Transverse colon (tissue), 4 donors: ENCODE measurements at regions not wholly inside any gene's neighbourhood (a gene's known extent, or its start where the extent isn't known, plus 50 kb on each side); places are given as distances from the start of the nearest gene placed in this dataset.

Experiments
- DNase-seq: peaks from one replicate; pipeline ENCODE4 v3.0.0-alpha.2; 2019
- H3K27ac ChIP-seq, 4 donors: fragments of 200-600 bp; sonication (generic); 2 replicates each; pipeline ENCODE4 v1.5.1; 2016 to 2018; ENCODE audit warnings: inconsistent platforms in 4 of 4
- H3K27me3 ChIP-seq: fragments of 200-600 bp; sonication (generic); 2 replicates; pipeline ENCODE4 v1.5.1; 2017; ENCODE audit warnings: inconsistent platforms
- H3K36me3 ChIP-seq, 4 donors: fragments of 200-600 bp; sonication (generic); 2 replicates each; pipeline ENCODE4 v1.5.1; 2017 to 2019; ENCODE audit warnings: inconsistent platforms in 4 of 4
- H3K4me1 ChIP-seq, 4 donors: fragments of 200-600 bp; sonication (generic); 2 replicates each; pipeline ENCODE4 v1.5.1; 2017 to 2020; ENCODE audit warnings: inconsistent platforms in 4 of 4
- H3K4me3 ChIP-seq, 4 donors: fragments of 200-600 bp; sonication (generic); 1 replicate in 1 of 4; 2 replicates in 3 of 4; pipeline versions ENCODE4 v1.5.1 to v1.6.1; 2017 to 2019; ENCODE audit warnings: inconsistent platforms in 4 of 4
- H3K9me3 ChIP-seq, 2 donors: fragments of 200-600 bp; sonication (generic); 2 replicates each; pipeline ENCODE4 v1.5.1; 2017 to 2019; ENCODE audit warnings: inconsistent platforms in 2 of 2
- CTCF ChIP-seq, 5 experiments: fragments of 200-600 bp in 3 of 5; fragments of 450-650 bp in 2 of 5; sonication (generic) in 3 of 5; IDR thresholded peaks; 1 replicate in 2 of 5; 2 replicates in 3 of 5; pipeline ENCODE4 v1.5.1; 2016 to 2017; ENCODE audit warnings: antibody characterized with exemption in 5 of 5, inconsistent platforms in 3 of 5, mild to moderate bottlenecking in 2 of 5, moderate library complexity in 1 of 5
- EP300 ChIP-seq: sonication (generic); formaldehyde crosslinking; IDR thresholded peaks from one replicate; pipeline ENCODE4 v1.6.1; 2017; ENCODE audit warnings: antibody characterized with exemption, low read depth
- POLR2A ChIP-seq: fragments of 450-650 bp; IDR thresholded peaks from one replicate; pipeline ENCODE4 v1.6.1; 2016; ENCODE audit warnings: antibody characterized with exemption, mild to moderate bottlenecking, moderate library complexity
- POLR2AphosphoS5 ChIP-seq, 3 donors: sonication (generic); formaldehyde crosslinking; IDR thresholded peaks; one replicate each; pipeline ENCODE4 v1.6.1; 2016; ENCODE audit warnings: antibody characterized with exemption in 3 of 3
- WGBS, 2 donors: methylation state at CpG; one replicate each; pipeline ENCODE4 v1.1.5; 2018; ENCODE audit warnings: low coverage in 1 of 2; 5-methylcytosine and 5-hydroxymethylcytosine counted together
- in situ Hi-C, 4 donors: fragments of 200-750 bp; cut with MboI; loops; one replicate each; pipeline versions ENCODE4 v1.15.0 to v1.15.1; 2017; ENCODE audit warnings: low sequenced_read_pairs in 3 of 4, low pct_ligation_motif_present in 1 of 4, low pct_unique_long_range_greater_than_20kb in 1 of 4
- intact Hi-C: fragments of 100-400 bp; cut with DNase I; formaldehyde crosslinking; loops from one replicate; pipeline ENCODE4 v1.15.1; 2023; ENCODE audit warnings: low total_unique reads

GRCh38 chr2:182646763-182647498 is 69.1 kb upstream of the DNAJC10 start:
- intact Hi-C loops (no loop called here), in situ Hi-C loops (no loop called here)
- Histone ChIP-seq H3K9me3 (no peaks in the 10 kb centered on the region), H3K4me1 (no peaks in the 10 kb centered on the region), H3K36me3 (no peaks in the 10 kb centered on the region), H3K4me3 (no peak overlapping the region), H3K27ac (no peak overlapping the region), H3K27me3 (no peaks in the 10 kb centered on the region)
- 80 to 86% methylated on average over 4 to 5 of the region's 5 CpGs for WGBS, 2 donors
- no peak for DNase-seq
- TF ChIP-seq CTCF (IDR thresholded peaks at IDR 0.05) (no peak), POLR2A (no peak), EP300 (no peak), POLR2AphosphoS5 (IDR thresholded peaks at IDR 0.05) (no peak)

GRCh38 chr2:182647499-182647787 is 68.6 kb upstream of the DNAJC10 start:
- in situ Hi-C loops, result no loop called here
- no peak for DNase-seq
- 86 to 100% methylated on average over 1 to 2 of the region's 2 CpGs for WGBS, 2 donors

GRCh38 chr2:182649316-182649715 is 66.7 kb upstream of the DNAJC10 start:
- WGBS, 2 donors, result 15 to 55% methylated on average over 2 to 6 of the region's 6 CpGs
- intact Hi-C loops (no loop called here), in situ Hi-C loops (no loop called here)
- H3K27me3 ChIP-seq, result no peaks in the 10 kb centered on the region
- no peaks in the 10 kb centered on the region for H3K9me3 ChIP-seq
- H3K27ac ChIP-seq, result no peak overlapping the region
- no peaks in the 10 kb centered on the region for H3K4me1 ChIP-seq
- DNase-seq, result peak; percentile 9
- no peaks in the 10 kb centered on the region for H3K36me3 ChIP-seq
- H3K4me3 ChIP-seq, result no peak overlapping the region
- peak in 4 of 5 experiments; percentile 15 to 27 (median 21) for TF ChIP-seq CTCF (IDR thresholded peaks at IDR 0.05)
- TF ChIP-seq POLR2AphosphoS5 (IDR thresholded peaks at IDR 0.05), result no peak

More at GRCh38 chr2:182647499-182647787, 68.6 kb upstream of the DNAJC10 start:
- no peak overlapping the region for H3K4me3 ChIP-seq
- H3K4me1 ChIP-seq, result no peaks in the 10 kb centered on the region
- H3K27me3 ChIP-seq, result no peaks in the 10 kb centered on the region
- H3K27ac ChIP-seq, result no peak overlapping the region
- no peaks in the 10 kb centered on the region for H3K9me3 ChIP-seq
- TF ChIP-seq POLR2AphosphoS5 (IDR thresholded peaks at IDR 0.05) (no peak), POLR2A (no peak), EP300 (no peak), CTCF (IDR thresholded peaks at IDR 0.05) (no peak)
- intact Hi-C loops, result no loop called here
- no peaks in the 10 kb centered on the region for H3K36me3 ChIP-seq

- WGBS, 2 donors, result 46 to 63% methylated on average over 4 of the region's 4 CpGs
- intact Hi-C loops, result loop anchor here (5.0 kb wide), 1 partner anchor 463 kb away; no protein-coding TSS in a partner anchor
- H3K36me3 ChIP-seq, result no peaks in the 10 kb centered on the region
- no peak overlapping the region for H3K27ac ChIP-seq
- H3K9me3 ChIP-seq, result no peaks in the 10 kb centered on the region
- no peak for TF ChIP-seq EP300
- no peak for TF ChIP-seq POLR2AphosphoS5 (IDR thresholded peaks at IDR 0.05)
- TF ChIP-seq CTCF (IDR thresholded peaks at IDR 0.05), result peak; percentile 44 to 64 (median 56)
- TF ChIP-seq POLR2A, result no peak
- no peaks in the 10 kb centered on the region for H3K4me1 ChIP-seq
- in situ Hi-C loops, result loop anchor here (5.0 to 10.0 kb wide), 2 partner anchors 463 to 466 kb away; no protein-coding TSS in a partner anchor
- no peak overlapping the region for H3K4me3 ChIP-seq
- DNase-seq, result no peak
- no peaks in the 10 kb centered on the region for H3K27me3 ChIP-seq
Measured at GRCh38 chr2:182650704-182651103, 65.4 kb upstream of the DNAJC10 start.
